HUES6 (cell line): ENCODE measurements at regions not wholly inside any gene's neighbourhood (a gene's known extent, or its start where the extent isn't known, plus 50 kb on each side); places are given as distances from the start of the nearest gene placed in this dataset.

Experiments used
- H3K27ac ChIP-seq: 2 replicates; pipeline ENCODE4 v1.7.0; 2013; ENCODE audit warnings: low read depth, mild to moderate bottlenecking, low read length, inconsistent platforms
- H3K27me3 ChIP-seq: 2 replicates; pipeline ENCODE4 v1.6.1; 2013; ENCODE audit warnings: low read length; ENCODE audit not compliant: control insufficient read depth, insufficient read depth
- H3K36me3 ChIP-seq: 2 replicates; pipeline ENCODE4 v1.6.1; 2013; ENCODE audit warnings: low read length; ENCODE audit not compliant: control insufficient read depth, insufficient read depth
- H3K4me1 ChIP-seq: 2 replicates; pipeline ENCODE4 v1.6.1; 2013; ENCODE audit warnings: low read length; ENCODE audit not compliant: control insufficient read depth, insufficient read depth
- H3K4me3 ChIP-seq: 2 replicates; pipeline ENCODE4 v1.5.1; 2013; ENCODE audit warnings: low read depth, low read length
- H3K9ac ChIP-seq: one replicate; pipeline ENCODE4 v1.6.1; 2013; ENCODE audit warnings: mild to moderate bottlenecking, low read length
- H3K9me3 ChIP-seq: 2 replicates; pipeline ENCODE4 v1.6.1; 2013; ENCODE audit warnings: low read depth, low read length; ENCODE audit not compliant: control insufficient read depth, insufficient read depth

GRCh38 chr2:242034138-242034537, 164.6 kb downstream of the RTP5 start:
- peaks cover 65% of the 10 kb centered on the region for H3K27me3 ChIP-seq

GRCh38 chr2:242034996-242035814, 165.7 kb downstream of the RTP5 start:
- no peak overlapping the region for H3K9ac ChIP-seq
- 0 out of 2 replicates have a peak, but pooled peaks cover 4% of the 10 kb centered on the region for H3K4me1 ChIP-seq
- H3K36me3 ChIP-seq, result no peaks in the 10 kb centered on the region
- no peak overlapping the region for H3K4me3 ChIP-seq
- no peak overlapping the region for H3K27ac ChIP-seq
- H3K27me3 ChIP-seq, result peaks cover 70% of the 10 kb centered on the region
- H3K9me3 ChIP-seq, result no peaks in the 10 kb centered on the region

More at GRCh38 chr2:242034138-242034537, 164.6 kb downstream of the RTP5 start:
- Histone ChIP-seq H3K27ac (no peak overlapping the region), H3K4me3 (no peak overlapping the region), H3K9ac (no peak overlapping the region), H3K36me3 (no peaks in the 10 kb centered on the region), H3K4me1 (0 out of 2 replicates have a peak, but pooled peaks cover 4% of the 10 kb centered on the region), H3K9me3 (no peaks in the 10 kb centered on the region)

DNA sequence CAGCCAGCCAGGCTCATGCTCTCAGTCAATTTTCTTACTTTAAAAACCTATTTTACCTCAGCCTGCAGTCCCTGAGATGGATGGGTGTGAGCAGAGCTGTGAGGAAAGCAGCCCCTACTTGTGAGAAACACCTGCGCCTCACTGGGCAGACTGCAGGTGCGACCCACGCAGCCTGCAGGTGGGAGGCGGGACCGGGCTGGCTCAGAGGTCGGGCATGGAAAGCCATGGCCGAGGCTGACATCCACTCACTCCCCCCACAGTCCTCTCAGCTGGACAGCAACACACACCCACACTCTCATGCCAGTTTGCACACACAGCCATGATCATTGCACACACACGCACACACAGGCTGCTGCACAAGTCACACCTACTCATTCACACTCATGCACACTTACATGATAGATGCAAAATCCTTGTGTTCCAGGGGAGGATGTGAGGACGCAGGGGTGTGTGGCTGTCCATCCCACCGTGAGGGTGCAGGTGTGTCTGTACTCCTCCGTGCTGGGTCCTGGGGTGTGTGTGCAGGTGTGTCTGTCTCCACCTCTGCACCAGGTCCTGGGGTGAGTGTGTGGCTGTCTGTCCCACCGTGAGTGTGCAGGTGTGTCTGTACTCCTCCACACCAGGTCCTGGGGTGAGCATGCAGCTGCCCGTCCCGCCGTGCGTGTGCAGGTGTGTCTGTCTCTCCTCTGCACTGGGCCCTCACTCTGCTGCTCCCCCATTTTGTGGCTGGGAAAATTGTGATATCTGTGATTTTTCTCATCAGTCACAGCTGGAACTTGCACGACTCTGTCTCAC, 166.5 kb downstream of the RTP5 start:
- Histone ChIP-seq H3K27me3 (peaks cover 73% of the 10 kb centered on the region), H3K27ac (no peak overlapping the region), H3K36me3 (no peaks in the 10 kb centered on the region), H3K9ac (no peak overlapping the region), H3K4me3 (no peak overlapping the region), H3K9me3 (no peaks in the 10 kb centered on the region), H3K4me1 (0 out of 2 replicates have a peak, but pooled peaks cover 4% of the 10 kb centered on the region)

- peaks cover 73% of the 10 kb centered on the region for H3K27me3 ChIP-seq
- H3K27ac ChIP-seq, result no peak overlapping the region
- no peak overlapping the region for H3K9ac ChIP-seq
- no peaks in the 10 kb centered on the region for H3K9me3 ChIP-seq
- 0 out of 2 replicates have a peak, but pooled peaks cover 4% of the 10 kb centered on the region for H3K4me1 ChIP-seq
- no peaks in the 10 kb centered on the region for H3K36me3 ChIP-seq
- H3K4me3 ChIP-seq, result no peak overlapping the region
Measured at GRCh38 chr2:242036653-242036950, 167.1 kb downstream of the RTP5 start.

DNA sequence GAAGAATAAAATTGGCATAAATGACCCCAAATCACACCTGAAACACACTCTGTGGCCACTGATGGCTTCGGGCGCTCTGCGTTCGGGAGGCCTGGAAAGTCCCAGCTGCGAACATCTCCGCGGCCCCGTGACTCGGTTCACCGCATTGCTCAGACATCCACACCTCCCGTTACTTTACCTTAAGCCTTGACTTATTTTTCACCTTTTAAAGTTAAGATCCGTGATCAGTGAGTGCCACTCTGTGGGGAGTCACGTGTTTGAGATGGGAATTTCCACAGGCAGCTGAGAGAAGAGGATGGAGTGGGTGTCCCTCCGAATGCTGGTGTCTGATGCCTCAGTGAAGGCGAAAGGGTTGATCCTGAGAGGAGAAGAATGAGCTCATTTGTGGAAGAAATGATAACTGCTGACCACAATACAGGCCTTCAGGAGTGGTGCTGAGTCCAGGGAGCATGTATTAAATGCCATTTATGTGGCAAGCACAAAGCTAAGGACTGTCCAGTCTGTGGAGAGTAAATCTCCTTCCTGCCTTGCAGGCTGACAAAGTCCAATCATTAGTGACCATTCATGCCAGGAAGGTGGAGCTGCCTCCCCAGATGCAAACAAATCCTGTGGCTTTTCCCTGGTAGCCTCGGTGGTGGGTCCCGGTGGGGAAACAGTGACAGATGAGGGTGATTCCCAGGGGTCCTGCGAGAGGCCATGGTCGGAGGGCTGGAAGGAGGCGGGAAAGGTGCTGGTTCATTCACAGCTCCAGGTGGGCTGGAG, 168.8 kb downstream of the RTP5 start:
- H3K4me3 ChIP-seq, result no peak overlapping the region
- H3K36me3 ChIP-seq, result no peaks in the 10 kb centered on the region
- H3K27ac ChIP-seq, result no peak overlapping the region
- no peak overlapping the region for H3K9ac ChIP-seq
- 0 out of 2 replicates have a peak, but pooled peaks cover 2% of the 10 kb centered on the region for H3K4me1 ChIP-seq
- H3K27me3 ChIP-seq, result peaks cover 87% of the 10 kb centered on the region
- H3K9me3 ChIP-seq, result no peaks in the 10 kb centered on the region

- H3K27ac ChIP-seq, result no peak overlapping the region
- peaks cover 91% of the 10 kb centered on the region for H3K27me3 ChIP-seq
- no peaks in the 10 kb centered on the region for H3K36me3 ChIP-seq
- no peaks in the 10 kb centered on the region for H3K9me3 ChIP-seq
- H3K4me3 ChIP-seq, result no peak overlapping the region
- H3K4me1 ChIP-seq, result no peaks in the 10 kb centered on the region
- H3K9ac ChIP-seq, result no peak overlapping the region
Measured at GRCh38 chr2:242038928-242039341, 169.4 kb downstream of the RTP5 start.

GRCh38 chr2:242040303-242040655, 170.8 kb downstream of the RTP5 start:
- H3K27me3 ChIP-seq, result peaks cover 93% of the 10 kb centered on the region

GRCh38 chr2:242040681-242041080, 171.2 kb downstream of the RTP5 start:
- Histone ChIP-seq H3K27me3 (peaks cover 94% of the 10 kb centered on the region), H3K9ac (no peak overlapping the region), H3K4me3 (no peak overlapping the region), H3K27ac (no peak overlapping the region), H3K9me3 (no peaks in the 10 kb centered on the region; the same call in 1 of the 2 replicates), H3K36me3 (no peaks in the 10 kb centered on the region), H3K4me1 (no peaks in the 10 kb centered on the region)

More at GRCh38 chr2:242040303-242040655, 170.8 kb downstream of the RTP5 start:
- Histone ChIP-seq H3K9ac (no peak overlapping the region), H3K4me1 (no peaks in the 10 kb centered on the region), H3K9me3 (no peaks in the 10 kb centered on the region), H3K36me3 (no peaks in the 10 kb centered on the region), H3K27ac (no peak overlapping the region), H3K4me3 (no peak overlapping the region)

GRCh38 chr2:242041816-242042215, 172.3 kb downstream of the RTP5 start:
- Histone ChIP-seq H3K4me1 (no peaks in the 10 kb centered on the region), H3K27me3 (peaks cover 95% of the 10 kb centered on the region), H3K9ac (no peak overlapping the region)

GRCh38 chr2:242043538-242044312, 174.2 kb downstream of the RTP5 start:
- H3K4me1 ChIP-seq, result no peaks in the 10 kb centered on the region
- H3K4me3 ChIP-seq, result no peak overlapping the region
- H3K9ac ChIP-seq, result no peak overlapping the region
- peaks cover 5% of the 10 kb centered on the region; the same call in 1 of the 2 replicates for H3K9me3 ChIP-seq
- no peaks in the 10 kb centered on the region for H3K36me3 ChIP-seq
- peaks cover 91% of the 10 kb centered on the region for H3K27me3 ChIP-seq
- H3K27ac ChIP-seq, result no peak overlapping the region

More at GRCh38 chr2:242041816-242042215, 172.3 kb downstream of the RTP5 start:
- no peaks in the 10 kb centered on the region; the same call in 1 of the 2 replicates for H3K9me3 ChIP-seq
- H3K36me3 ChIP-seq, result no peaks in the 10 kb centered on the region
- H3K27ac ChIP-seq, result no peak overlapping the region
- no peak overlapping the region for H3K4me3 ChIP-seq
